Heart left ventricle (tissue), 16 donors: ENCODE measurements at regions not wholly inside any gene's neighbourhood (a gene's known extent, or its start where the extent isn't known, plus 50 kb on each side); places are given as distances from the start of the nearest gene placed in this dataset.
"Not testable (repeated sequence)": the region's sequence is repeated elsewhere in the genome, so short reads cannot be mapped to it uniquely, and the experiment has no call there.

ENCODE experiments used
- ATAC-seq, 4 donors: fragments of 200-7000 bp; cut with Tn5 transposase; one replicate each; pipeline ENCODE4 v1.9.1; 2020 to 2022; ENCODE audit warnings: moderate library complexity in 4 of 4, mild to moderate bottlenecking in 3 of 4, moderate number of reproducible peaks in 1 of 4
- DNase-seq, 5 donors: peaks; one replicate each; pipeline ENCODE4 v3.0.0-alpha.2; 2020
- H3K27ac ChIP-seq, 12 donors: fragments of 200-600 bp; sonication (generic) in 4 of 12; one replicate each; pipeline versions ENCODE4 v1.5.0 to v1.8.0; 2016 to 2022; ENCODE audit warnings: mild to moderate bottlenecking in 2 of 12
- H3K27me3 ChIP-seq, 9 donors: fragments of 200-600 bp; sonication (generic) in 2 of 9; one replicate each; pipeline versions ENCODE4 v1.5.1 to v1.8.0; 2016 to 2022; ENCODE audit warnings: mild to moderate bottlenecking in 3 of 9
- H3K36me3 ChIP-seq, 9 donors: fragments of 200-600 bp; sonication (generic) in 2 of 9; one replicate each; pipeline versions ENCODE4 v1.5.0 to v1.8.0; 2018 to 2022; ENCODE audit warnings: mild to moderate bottlenecking in 2 of 9
- H3K4me1 ChIP-seq, 12 donors: fragments of 200-600 bp; sonication (generic) in 4 of 12; one replicate each; pipeline versions ENCODE4 v1.5.0 to v1.8.0; 2016 to 2022; ENCODE audit warnings: mild to moderate bottlenecking in 3 of 12
- H3K4me3 ChIP-seq, 12 donors: fragments of 200-600 bp; sonication (generic) in 4 of 12; one replicate each; pipeline versions ENCODE4 v1.5.0 to v1.8.0; 2017 to 2022; ENCODE audit warnings: mild to moderate bottlenecking in 9 of 12, moderate library complexity in 4 of 12
- H3K9me3 ChIP-seq, 12 donors: fragments of 200-600 bp; sonication (generic) in 4 of 12; one replicate each; pipeline versions ENCODE4 v1.5.0 to v1.8.0; 2016 to 2022; ENCODE audit warnings: mild to moderate bottlenecking in 1 of 12
- POLR2A ChIP-seq, 2 donors: fragments of 450-650 bp; IDR thresholded peaks; one replicate each; pipeline ENCODE4 v1.6.1; 2017; ENCODE audit warnings: antibody characterized with exemption in 2 of 2, mild to moderate bottlenecking in 2 of 2, moderate library complexity in 2 of 2
- WGBS, 4 donors: extraction: QIAGEN DNeasy Blood & Tissue Kit in 2 of 4; methylation state at CpG; one replicate each; pipeline versions ENCODE4 v1.1.5 to v1.1.7; 2013 to 2018; 5-methylcytosine and 5-hydroxymethylcytosine counted together
- intact Hi-C, 10 donors: fragments of 100-400 bp; cut with DNase I; formaldehyde crosslinking; loops; one replicate each; pipeline versions ENCODE4 v1.11.1 to v1.14.2; 2022
- TF ChIP-seq, protein P1 (sequence below), 12 donors: fragments of 200-600 bp; sonication (generic) in 4 of 12; IDR thresholded peaks; one replicate each; pipeline versions ENCODE4 v1.5.0 to v1.8.0; 2018 to 2022; ENCODE audit warnings: antibody characterized with exemption in 12 of 12, mild to moderate bottlenecking in 5 of 12
- donor health status: ischemic (EF 13 %, LVEDD 7.1; RV severe dilation, severe dysfunction).
- donor health status: healthy with polysubstance abuse.
- donor health status: DM: no; HTN: yes; CAD: no.
- donor health status: DM: no; HTN: no; CAD: no.
- donor health status: ischemic (EF 25% LVEDD 6.9; RV normal size, moderate dysfunction).
- donor health status: ischemic (EF 25% LVEDD 5.7; RV mildly dilated, moderate dysfunction).
- donor health status: healthy.
- donor health status: DM: yes; HTN: yes; CAD: no.
- donor health status: ischemic (EF 35%, LVEDD 5.7; RV mildly dilated, moderate dysfunction).
- donor health status: nonischemic (EF 11% LVEDD 7.7; RV severe dilation, severe dysfunction).
- donor health status: DM: yes; HTN: yes; CAD: no.
- donor health status: PGD.
- donor health status: ischemic (EF 29% LVEDD 5.4; RV normal size, mild dysfunction).
- donor health status: nonischemic (EF 23%, LVEDD 6.1; RV moderate dilation, normal function).

GRCh38 chr2:242001853-242002252 is 132.3 kb downstream of the RTP5 start:
- peaks cover 0 to 30% (median 0%) of the 10 kb centered on the region in 9 donors for H3K27me3 ChIP-seq
- no peaks in the 10 kb centered on the region for H3K4me1 ChIP-seq
- 80 to 85% (median 83%) methylated on average over 8 of the region's 8 CpGs for WGBS, 4 donors
- intact Hi-C loops, result no loop called here
- no peak overlapping the region for H3K27ac ChIP-seq
- DNase-seq (no peak), ATAC-seq (no peak)
- no peak overlapping the region for H3K4me3 ChIP-seq
- H3K36me3 ChIP-seq, result no peaks in the 10 kb centered on the region
- H3K9me3 ChIP-seq, result no peaks in the 10 kb centered on the region
- TF ChIP-seq, protein P1, sequence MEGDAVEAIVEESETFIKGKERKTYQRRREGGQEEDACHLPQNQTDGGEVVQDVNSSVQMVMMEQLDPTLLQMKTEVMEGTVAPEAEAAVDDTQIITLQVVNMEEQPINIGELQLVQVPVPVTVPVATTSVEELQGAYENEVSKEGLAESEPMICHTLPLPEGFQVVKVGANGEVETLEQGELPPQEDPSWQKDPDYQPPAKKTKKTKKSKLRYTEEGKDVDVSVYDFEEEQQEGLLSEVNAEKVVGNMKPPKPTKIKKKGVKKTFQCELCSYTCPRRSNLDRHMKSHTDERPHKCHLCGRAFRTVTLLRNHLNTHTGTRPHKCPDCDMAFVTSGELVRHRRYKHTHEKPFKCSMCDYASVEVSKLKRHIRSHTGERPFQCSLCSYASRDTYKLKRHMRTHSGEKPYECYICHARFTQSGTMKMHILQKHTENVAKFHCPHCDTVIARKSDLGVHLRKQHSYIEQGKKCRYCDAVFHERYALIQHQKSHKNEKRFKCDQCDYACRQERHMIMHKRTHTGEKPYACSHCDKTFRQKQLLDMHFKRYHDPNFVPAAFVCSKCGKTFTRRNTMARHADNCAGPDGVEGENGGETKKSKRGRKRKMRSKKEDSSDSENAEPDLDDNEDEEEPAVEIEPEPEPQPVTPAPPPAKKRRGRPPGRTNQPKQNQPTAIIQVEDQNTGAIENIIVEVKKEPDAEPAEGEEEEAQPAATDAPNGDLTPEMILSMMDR (IDR thresholded peaks at IDR 0.05), result no peak
- no peak for TF ChIP-seq POLR2A (IDR thresholded peaks at IDR 0.05)

- 75 to 81% (median 77%) methylated on average over 8 to 13 of the region's 13 CpGs for whole genome bisulfite sequencing, 4 donors
Measured at GRCh38 chr2:242002944-242003343, 133.4 kb downstream of the RTP5 start.

GRCh38 chr2:242004223-242004901 is 134.8 kb downstream of the RTP5 start:
- Histone ChIP-seq H3K9me3 (no peaks in the 10 kb centered on the region), H3K4me3 (no peak overlapping the region), H3K4me1 (no peaks in the 10 kb centered on the region), H3K27ac (no peak overlapping the region), H3K27me3 (peaks cover 0 to 17% (median 0%) of the 10 kb centered on the region in 9 donors), H3K36me3 (no peaks in the 10 kb centered on the region)
- DNase-seq (no peak), ATAC-seq (no peak)
- TF ChIP-seq, protein P1 (IDR thresholded peaks at IDR 0.05), result no peak
- TF ChIP-seq POLR2A (IDR thresholded peaks at IDR 0.05), result no peak
- intact Hi-C loops, result no loop called here
- 81 to 90% (median 84%) methylated on average over 22 to 24 of the region's 30 CpGs for WGBS, 4 donors

More at GRCh38 chr2:242002944-242003343, 133.4 kb downstream of the RTP5 start:
- Histone ChIP-seq H3K4me3 (no peak overlapping the region), H3K4me1 (no peaks in the 10 kb centered on the region), H3K27me3 (peaks cover 0 to 26% (median 0%) of the 10 kb centered on the region in 9 donors), H3K36me3 (no peaks in the 10 kb centered on the region), H3K9me3 (no peaks in the 10 kb centered on the region), H3K27ac (no peak overlapping the region)
- ATAC-seq (no peak), DNase-seq (no peak)
- TF ChIP-seq, protein P1 (IDR thresholded peaks at IDR 0.05), result no peak
- TF ChIP-seq POLR2A (IDR thresholded peaks at IDR 0.05), result no peak
- intact Hi-C loops, result no loop called here

DNA sequence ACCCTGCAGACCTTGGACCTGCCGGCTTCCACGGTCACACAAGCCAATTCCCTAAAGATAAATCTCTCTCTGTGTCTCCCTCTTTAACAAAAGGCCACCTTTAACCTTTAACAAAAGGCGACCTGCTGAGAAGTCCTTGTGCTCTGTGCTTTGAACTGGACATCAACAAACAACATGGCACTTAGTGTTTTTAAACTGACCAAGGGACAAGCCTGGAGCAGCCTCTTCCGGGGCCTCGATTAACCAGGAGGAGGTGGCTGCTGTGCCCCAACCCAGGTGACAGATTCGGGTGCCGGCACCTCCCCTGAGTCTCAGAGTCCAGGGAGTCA is 135.3 kb downstream of the RTP5 start:
- H3K4me1 ChIP-seq, result no peaks in the 10 kb centered on the region
- TF ChIP-seq, protein P1 (IDR thresholded peaks at IDR 0.05), result no peak
- no peak for TF ChIP-seq POLR2A (IDR thresholded peaks at IDR 0.05)
- H3K36me3 ChIP-seq, result no peaks in the 10 kb centered on the region
- WGBS, 4 donors, result 78 to 92% (median 90%) methylated on average over 3 to 7 of the region's 7 CpGs
- H3K9me3 ChIP-seq, result no peaks in the 10 kb centered on the region
- H3K27ac ChIP-seq, result no peak overlapping the region
- peaks cover 0 to 12% (median 0%) of the 10 kb centered on the region in 9 donors for H3K27me3 ChIP-seq
- intact Hi-C loops, result no loop called here
- no peak for ATAC-seq
- H3K4me3 ChIP-seq, result no peak overlapping the region
- DNase-seq, result no peak

- H3K36me3 ChIP-seq, H3K4me3 ChIP-seq, H3K4me1 ChIP-seq, H3K9me3 ChIP-seq, H3K27ac ChIP-seq, ATAC-seq, intact Hi-C loops: not testable (repeated sequence)
- peak in 1 of 5 donors; percentile 28 for DNase-seq
- 76 to 87% (median 85%) methylated on average over 18 to 25 of the region's 25 CpGs for WGBS, 4 donors
- peaks cover 0 to 11% (median 0%) of the 10 kb centered on the region in 9 donors for H3K27me3 ChIP-seq
Measured at GRCh38 chr2:242006091-242006634, 136.6 kb downstream of the RTP5 start.

DNA sequence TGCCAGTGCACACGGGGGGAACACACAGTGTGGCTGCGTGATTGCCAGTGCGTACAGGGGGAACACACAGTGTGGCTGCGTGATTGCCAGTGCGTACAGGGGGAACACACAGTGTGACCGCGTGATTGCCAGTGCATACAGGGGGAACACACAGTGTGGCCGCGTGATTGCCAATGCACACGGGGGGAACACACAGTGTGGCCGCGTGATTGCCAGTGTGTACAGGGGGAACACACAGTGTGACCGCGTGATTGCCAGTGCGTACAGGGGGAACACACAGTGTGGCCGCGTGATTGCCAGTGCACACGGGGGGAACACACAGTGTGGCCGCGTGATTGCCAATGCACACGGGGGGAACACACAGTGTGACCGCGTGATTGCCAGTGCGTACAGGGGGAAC is 139.4 kb downstream of the RTP5 start:
- H3K36me3 ChIP-seq, H3K9me3 ChIP-seq, H3K27me3 ChIP-seq, intact Hi-C loops, H3K27ac ChIP-seq, DNase-seq, ATAC-seq, H3K4me1 ChIP-seq, H3K4me3 ChIP-seq: not testable (repeated sequence)
- 67 to 84% (median 79%) methylated on average over 13 to 19 of the region's 24 CpGs for WGBS, 4 donors

- H3K36me3 ChIP-seq, H3K4me3 ChIP-seq, DNase-seq, H3K9me3 ChIP-seq, intact Hi-C loops, H3K27ac ChIP-seq, H3K27me3 ChIP-seq, H3K4me1 ChIP-seq, ATAC-seq: not testable (repeated sequence)
- 77 to 90% (median 82%) methylated on average over 8 to 21 of the region's 24 CpGs for WGBS, 4 donors
Measured at GRCh38 chr2:242009846-242010245, 140.3 kb downstream of the RTP5 start.
